Keratinocyte (primary cell): ENCODE measurements at regions not wholly inside any gene's neighbourhood (a gene's known extent, or its start where the extent isn't known, plus 50 kb on each side); places are given as distances from the start of the nearest gene placed in this dataset.

Source experiments
- CTCF ChIP-seq, 3 experiments: IDR thresholded peaks in 1 of 3; conservative IDR thresholded peaks in 1 of 3; optimal IDR thresholded peaks in 1 of 3; 2 replicates in 2 of 3; 3 replicates in 1 of 3; pipeline versions ENCODE3 to v1.5.1; 2011; ENCODE audit warnings: low read length in 3 of 3, mild to moderate bottlenecking in 3 of 3, moderate library complexity in 2 of 3, control low read depth in 1 of 3, inconsistent platforms in 1 of 3; ENCODE audit not compliant: insufficient read depth in 2 of 3; ENCODE audit errors: extremely low read depth in 1 of 3
- EZH2 ChIP-seq: IDR thresholded peaks from one replicate; pipeline ENCODE4 v1.6.1; 2012; ENCODE audit warnings: inconsistent platforms, mild to moderate bottlenecking, low read length, moderate library complexity

- TF ChIP-seq CTCF (optimal IDR thresholded peaks at IDR 0.05 in 1 of 3, IDR thresholded peaks at IDR 0.05 in 1 of 3, conservative IDR thresholded peaks at IDR 0.05 in 1 of 3; ENCODE audit: extremely low read depth in 1 of 3, insufficient read depth in 2 of 3, low read length in 3 of 3) (no peak), EZH2 (no peak)
Observed at GRCh38 chr1:197989058-197989457, 71.9 kb downstream of the LHX9 start.
